Kasumi-1 (cell line): ENCODE measurements at regions not wholly inside any gene's neighbourhood (a gene's known extent, or its start where the extent isn't known, plus 50 kb on each side); places are given as distances from the start of the nearest gene placed in this dataset.

Experiments
- DNase-seq, 2 experiments: peaks; one replicate each; lab custom pipeline; 2025; lab: John Stamatoyannopoulos, UW

DNA sequence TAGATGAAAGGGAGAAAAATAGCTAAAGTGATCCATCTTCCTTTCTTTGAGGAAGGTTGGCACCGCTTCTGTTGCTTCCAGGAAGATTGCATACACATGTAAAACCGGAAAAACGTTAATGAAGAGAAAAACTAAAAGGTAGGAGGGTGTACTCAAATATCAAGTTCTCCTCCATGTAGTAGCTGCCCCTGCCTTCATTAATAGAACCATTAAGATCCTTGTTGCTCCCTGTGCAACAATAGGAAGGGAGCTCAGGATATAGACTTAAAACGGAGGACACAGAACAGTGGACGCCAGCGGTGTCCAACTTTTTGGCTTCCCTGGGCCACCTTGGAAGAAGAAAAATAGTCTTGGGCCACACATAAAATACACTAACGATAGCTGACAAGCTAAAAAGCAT is 118.9 kb downstream of the TMEM174 start:
- DNase-seq: no peak

DNA sequence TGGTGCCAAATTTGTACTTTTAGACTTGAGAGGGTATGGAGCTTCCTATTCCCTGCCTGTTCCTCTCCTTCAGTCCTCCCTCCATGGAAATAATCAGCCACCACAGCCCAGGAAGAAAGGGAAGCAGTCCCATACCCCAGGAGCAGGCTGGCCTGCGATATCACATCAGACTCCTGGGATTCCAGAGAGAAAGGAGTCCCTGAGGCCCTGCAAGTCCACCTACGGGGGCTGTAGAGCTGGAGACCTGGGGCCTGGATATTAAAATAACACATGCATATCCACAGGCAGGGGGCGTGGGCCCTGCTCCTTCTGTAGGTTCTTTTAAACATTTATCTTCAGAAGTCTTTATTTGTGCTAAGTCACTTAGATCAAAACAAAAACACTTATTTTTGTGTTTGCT is 117.2 kb downstream of the TMEM174 start:
- DNase-seq: no peak

DNA sequence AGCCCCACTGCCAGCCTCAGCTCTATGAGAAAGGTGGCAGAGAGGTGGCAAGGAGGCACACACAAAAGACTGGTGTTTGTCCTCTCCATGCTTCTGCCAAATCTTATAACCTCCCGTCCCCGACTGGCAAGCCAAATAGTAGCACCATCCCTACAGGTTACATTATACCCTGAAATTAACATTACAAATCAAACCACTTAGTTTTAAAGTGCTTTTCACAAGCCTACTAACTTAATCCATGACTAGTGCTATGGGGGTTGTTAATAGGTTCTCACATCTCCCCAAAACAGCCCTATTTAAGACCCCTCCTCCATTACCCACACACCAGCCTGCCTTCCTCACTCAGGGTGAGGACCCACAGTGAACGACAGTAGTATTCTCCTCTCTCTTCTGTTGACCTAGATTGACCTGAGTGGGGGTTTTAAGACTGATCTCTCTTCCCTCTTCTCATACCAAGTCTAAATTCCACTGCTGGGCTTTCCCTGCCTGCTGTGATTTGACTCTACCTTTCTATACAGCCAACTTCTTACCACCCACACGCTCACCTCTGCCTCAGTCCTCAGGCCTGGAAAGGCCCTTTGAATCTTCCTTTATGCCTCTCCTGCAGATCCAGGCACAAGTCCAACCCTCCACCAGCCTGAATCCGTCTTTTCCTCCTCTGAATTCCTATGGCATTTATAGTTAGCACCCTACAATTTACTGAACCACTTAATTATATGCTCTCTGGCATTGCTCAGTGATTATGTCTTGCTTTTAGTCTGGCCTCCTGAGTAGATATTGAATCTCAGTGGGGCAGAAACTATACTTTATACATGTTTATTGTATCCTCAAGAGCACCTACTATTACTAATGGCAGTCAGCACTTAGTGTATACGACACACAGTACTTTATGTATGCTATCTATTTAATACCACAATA is 116.1 kb downstream of the TMEM174 start:
- no peak for DNase-seq

DNA sequence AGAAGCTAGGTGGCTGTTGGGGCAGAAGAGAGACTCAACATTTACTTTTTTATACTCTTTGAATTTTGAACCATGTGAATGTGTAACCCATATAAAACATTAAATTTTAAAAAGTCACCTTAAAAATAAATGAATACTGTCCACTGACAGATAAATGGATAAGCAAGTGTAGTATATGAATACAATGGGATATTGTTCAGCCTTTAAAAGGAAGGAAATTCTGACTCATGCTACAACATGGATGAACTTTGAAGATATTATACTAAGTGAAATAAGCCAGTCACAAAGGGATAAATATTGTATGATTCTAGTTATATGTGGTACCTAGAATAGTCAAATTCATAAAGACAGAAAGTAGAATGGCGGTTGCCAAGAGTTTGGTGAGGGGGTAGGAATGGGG is 113.9 kb downstream of the TMEM174 start:
- no peak for DNase-seq

DNA sequence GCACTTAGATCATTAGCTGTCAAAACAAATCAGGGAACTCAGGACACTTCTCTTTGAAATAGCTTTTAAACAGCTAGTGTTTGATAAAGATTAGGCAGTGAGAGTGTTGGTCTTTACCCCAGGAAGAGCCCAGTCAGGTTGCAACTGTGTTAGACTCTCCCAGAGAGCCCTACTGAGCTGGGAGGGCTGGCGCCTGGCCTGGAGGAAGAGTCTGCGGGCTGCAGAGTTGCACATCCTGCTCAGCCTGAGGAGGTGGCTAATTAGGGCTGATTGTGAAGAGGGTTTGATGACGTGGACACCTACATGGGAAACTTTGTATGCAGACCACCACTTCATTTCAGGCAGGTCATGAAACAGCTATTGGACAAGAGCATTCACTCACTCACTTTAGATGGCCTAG is 112.0 kb downstream of the TMEM174 start:
- no peak for DNase-seq

DNA sequence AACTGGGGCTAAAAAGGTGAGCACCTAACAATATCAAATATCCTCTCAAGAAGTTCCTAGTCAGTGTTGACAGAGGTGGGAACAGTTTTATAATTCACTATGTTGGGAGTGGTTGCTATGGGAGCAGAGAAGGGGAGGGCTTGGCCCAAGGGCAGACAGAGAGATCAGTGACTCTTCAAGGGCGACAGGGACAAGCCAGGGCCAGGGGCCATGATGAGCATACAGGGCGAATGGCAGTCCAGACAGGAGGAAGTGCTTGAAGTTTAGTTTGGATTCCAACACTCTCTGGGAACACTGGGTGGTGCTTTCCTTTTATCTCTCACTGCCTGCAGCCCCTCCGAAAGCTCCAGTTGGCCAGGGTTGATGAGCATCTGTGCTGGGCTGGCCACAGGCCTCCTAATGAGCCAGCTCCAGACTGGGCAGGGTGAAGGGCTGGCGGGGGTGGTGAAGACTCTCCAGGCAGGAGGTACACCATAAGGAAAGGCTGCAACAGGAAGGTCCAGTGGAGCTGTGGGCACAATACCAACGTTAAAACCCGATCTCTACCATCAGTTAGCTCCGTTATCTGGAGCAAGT is 111.3 kb downstream of the TMEM174 start:
- DNase-seq: no peak

DNA sequence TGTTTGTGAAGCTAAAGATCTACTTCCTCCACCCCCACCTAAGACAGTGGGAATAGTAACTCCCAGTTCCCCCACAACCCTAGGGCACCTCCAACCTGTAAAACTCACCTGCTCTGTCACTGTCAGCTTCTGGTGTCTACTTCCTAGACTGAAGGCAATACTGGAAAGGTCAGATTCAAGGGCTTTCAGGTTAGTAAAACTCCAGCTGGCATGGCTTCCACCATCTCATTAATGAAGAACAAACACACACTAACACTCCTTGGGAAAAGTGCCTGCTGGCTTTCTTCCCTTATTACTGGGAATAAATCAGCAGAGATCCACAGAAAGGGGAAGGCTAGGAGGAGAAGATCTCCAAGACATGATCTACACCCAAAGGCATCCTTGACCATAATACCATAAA is 109.9 kb downstream of the TMEM174 start:
- DNase-seq: no peak

DNA sequence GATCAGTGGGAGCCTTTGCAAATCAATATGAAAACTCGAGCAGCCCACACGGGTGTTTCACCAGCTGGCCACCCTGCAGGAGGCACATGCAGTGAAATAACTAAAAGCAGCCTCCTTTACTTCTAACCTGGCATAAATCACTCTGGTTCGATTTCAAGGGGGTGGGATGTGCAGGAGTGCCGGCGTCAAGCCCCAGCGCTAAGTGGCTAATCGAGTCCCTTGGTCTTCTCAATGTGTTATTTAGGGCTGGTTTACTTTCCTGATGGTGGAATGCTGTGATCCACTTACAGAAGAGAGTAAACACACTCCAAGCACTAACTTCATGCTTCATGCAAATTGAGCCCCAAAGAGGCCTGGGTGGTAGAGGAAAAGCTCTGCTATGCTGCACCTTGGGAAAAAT is 109.4 kb downstream of the TMEM174 start:
- no peak for DNase-seq

DNA sequence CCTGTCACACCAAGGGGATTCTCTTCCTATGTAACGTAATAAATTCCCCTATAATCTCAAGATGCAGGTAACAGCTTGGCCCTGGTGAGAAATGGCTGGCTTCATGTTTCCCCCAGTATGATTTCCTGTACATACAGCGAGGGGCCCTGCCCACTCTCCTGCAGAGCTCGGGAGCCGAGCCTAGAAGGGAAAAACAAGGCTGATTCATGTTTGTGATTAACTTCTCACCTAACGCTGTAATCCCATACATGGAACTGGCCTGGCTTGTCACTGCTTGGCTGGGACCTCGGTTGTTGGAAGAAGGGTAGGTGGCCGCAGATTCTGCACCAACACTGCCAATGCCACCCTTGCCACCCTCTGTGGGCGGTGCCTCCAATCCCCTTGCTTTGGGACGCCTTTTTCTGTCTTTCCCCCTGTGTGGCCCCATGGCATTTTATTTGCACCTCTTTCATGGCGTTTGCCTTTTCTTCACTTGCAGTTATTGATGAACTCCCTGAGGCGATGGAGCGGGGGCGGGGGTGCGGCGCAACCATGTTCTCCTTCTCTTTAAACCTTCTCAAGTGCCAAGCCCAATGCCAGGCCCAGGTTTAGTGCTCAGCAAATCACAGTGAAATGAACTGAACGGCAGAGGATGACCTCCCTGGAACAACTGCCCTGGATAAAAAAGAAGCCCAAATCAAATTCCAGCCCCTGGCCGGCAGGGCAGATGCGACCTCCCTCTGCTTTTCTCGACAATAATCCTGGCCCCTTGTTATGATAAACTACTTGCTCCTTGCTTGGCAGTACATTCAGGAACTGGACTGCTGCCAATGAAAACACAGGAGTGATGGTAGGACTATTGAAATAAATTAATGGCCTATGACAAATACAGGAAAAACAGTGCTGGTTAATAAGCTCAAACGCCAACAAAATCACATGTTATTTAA is 108.1 kb downstream of the TMEM174 start:
- DNase-seq: no peak

DNA sequence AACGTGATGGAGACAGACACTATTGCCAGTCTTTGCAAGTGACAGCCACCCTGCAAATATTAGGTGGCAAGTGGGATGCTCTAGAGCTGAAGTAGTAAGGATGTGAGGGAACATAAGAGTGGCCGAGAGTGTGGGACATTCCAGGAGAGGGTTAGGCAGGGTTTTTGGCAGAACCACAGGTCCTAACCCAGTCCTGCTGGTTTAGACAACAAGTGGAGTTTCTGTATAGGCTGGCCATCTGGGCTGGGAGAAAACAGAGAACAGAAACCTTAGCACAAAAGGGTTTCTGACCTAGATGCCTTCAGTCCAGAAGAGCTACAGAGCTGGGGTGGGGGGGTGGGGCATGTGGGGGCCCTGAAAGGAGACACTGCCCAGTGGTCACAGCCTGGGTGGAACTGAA is 107.4 kb downstream of the TMEM174 start:
- DNase-seq: no peak

DNA sequence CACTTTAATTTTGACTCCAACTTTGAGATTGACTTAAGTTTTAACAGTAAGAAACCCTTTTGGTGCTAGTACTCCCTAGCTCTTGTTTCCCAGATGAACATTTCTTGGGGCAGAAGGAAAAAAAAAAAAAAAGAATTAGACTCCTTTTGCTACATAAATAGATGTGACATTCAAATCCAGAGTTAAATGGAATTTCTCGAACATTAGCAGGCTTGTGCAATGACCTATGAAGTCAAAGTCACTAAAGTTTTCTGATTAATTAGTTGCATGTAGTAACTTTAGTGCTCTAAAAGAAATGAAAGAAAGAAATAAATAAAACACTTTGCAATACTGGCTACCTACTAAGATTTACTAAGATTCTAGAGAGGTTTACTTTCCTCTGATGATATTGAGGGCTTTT is 106.8 kb downstream of the TMEM174 start:
- DNase-seq: no peak

DNA sequence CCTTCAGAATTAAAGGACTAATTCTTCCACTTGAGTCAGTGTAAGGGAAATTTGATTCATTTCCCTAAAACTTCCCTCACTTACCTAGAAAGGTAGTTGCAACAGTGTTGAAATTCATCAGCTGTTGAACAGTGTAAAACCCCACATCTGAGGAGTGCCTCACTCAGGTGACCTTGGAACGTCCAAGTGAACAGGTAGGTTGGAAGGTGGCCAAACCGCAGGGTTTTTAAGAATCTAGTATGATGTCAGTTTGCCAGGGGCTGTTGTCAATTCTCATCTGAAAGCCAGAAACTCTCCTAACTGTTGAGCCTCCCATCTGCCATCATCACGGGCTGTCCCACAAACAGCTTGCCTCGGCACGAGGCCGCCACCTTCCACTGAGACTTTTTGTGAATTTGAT is 105.7 kb downstream of the TMEM174 start:
- no peak for DNase-seq

DNA sequence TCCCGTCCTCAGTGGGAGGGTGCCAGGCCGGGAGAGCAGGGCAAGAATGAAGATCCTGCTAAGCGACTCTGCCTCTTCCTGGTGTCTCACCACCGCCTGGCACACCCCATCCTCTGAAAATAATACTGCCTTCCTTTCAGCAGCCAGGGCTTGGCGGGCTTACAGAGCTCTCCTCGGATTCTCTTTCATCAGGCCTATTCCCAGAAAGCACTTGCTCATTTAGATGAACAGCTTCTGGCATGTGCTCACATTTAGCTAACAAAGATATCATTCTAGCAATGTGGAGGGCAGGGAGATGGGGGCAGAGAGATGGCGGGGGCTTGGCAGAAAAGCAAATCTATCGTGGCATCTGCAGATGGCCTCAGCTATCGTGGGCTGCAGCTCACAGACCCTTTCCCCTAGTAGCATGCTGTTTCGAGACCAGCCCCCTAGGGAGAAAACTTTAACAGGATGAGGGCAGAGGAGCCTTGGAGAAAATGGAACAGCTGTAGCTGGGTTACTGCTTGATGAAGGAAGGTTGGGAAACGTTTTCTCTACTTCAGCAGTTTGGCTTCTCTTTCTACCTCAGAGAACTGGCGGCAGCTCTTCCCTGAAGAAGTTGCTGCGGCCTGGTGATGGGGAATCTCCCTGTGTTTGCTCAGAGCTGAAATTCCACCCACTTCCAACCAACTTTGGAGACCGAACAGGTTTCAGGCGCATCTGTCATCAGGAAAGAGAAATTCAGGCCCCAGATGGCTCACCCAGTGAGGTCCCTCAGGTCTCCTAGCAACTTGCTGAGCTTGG is 102.1 kb downstream of the TMEM174 start:
- no peak for DNase-seq

DNA sequence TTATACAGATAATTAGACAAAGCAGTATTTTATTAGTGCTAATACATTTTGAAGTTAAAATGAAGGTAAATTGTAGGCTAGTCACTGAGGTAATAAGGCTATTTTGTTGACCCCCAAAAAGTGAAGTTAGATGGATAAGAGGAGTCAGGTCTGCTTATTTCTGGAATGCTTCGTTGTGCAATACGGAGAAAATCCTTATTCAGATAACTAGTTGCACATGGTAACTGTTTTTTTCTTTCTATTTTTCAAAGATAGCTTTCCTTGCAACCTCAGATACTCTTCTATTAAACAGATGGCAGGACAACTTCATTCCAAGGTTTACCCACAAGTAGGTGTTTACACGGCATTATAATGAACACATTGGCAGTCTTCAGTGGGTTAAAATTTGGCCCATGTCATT is 101.1 kb downstream of the TMEM174 start:
- DNase-seq: no peak

DNA sequence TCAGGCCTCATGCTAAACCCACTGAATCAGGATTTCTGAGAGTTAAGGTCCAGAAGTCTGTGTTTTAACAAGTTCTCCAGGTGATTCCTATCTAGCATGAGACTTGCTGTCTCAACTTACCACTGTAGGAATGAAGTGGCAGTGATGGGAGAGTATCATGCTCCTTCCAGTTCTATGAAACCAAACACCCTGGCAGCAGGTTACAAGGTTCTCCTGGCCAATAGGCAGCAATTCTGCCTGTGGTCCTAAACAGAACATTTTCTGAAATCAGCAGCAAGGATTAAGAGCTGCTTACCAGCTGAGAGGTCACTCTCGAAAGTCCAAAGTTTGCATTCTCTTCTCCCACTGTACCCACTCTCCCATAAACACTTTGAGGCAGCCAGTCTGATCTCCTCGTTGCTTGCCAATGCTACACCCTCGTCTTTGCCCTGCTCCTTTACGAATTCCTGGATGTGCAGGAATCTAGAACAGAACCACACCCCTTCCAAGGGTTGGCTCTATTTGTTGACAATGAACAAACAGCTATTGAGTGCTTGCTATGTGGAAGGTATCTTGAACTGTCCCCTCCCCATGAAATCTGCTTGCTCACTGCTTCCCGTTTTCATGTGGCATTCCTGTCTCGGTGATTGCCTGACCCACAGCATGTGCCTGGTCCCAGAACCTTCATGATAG is 100.5 kb downstream of the TMEM174 start:
- DNase-seq: no peak

DNA sequence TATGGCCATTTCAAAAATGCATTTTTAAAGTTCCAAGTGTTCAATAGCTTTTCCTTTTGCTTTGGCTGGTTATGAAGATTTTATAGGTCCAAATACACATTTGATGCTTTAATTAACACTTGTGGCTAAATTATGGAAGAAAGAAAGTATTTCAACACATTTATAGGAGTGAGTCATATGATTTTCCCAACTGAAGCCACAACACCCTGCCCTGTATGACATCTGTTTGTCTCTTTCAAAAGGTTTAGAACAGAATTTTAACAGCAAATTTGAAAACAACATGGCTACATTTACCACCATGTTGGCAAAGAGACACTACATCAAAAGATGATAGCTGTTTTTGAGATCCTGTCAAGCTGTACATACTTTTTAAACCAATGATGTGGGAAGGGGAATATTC is 99.4 kb downstream of the TMEM174 start:
- no peak for DNase-seq

DNA sequence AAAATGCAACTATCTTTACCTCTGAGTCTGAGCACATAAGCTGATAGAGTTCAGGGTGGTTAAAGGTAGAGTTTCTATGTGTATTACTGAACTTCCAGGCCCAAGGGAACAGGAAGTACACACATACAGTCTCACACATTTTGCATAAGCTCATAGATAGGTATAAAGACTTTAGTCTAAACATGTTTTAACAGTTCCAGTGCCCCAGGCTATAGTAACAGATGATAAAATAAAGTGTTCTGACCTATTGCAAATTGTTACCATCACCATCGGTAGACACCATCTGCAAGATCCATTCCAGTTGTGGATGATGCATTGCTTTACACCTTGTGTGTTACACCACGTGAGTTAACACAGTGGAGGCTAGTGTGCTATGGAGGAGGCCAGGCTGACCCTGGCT is 95.8 kb downstream of the TMEM174 start:
- DNase-seq: no peak

DNA sequence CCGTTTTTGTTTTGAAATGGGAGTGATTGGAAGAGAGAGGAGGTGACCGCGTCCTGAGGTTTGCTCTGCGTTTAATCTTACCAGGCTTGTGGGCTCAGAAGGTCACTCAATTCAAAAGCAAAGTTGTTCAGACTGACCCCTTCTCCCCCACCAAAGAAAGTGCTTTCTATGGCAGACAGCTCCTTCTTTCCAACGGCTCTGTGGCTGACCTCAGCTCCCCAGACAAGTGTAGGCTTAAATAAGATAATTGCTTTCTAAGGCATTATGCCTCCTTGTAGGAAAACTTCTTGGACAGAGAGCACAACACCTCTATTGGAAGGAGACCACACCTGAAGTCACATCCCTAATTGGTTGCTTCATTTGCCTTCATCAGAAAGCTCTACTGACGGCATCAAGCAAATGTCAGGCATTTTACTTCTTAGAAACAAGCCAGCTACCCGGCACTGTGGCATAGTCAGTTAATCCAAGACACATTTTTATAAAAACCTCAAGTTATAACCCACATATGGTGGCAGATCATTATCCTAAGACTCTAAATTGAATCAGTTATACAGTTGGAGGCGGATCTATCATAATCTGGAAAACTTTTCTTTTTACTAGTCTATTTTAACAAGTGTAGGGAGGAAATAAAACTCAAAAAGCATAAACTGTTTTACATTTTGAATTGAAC is 94.9 kb downstream of the TMEM174 start:
- DNase-seq: no peak

DNA sequence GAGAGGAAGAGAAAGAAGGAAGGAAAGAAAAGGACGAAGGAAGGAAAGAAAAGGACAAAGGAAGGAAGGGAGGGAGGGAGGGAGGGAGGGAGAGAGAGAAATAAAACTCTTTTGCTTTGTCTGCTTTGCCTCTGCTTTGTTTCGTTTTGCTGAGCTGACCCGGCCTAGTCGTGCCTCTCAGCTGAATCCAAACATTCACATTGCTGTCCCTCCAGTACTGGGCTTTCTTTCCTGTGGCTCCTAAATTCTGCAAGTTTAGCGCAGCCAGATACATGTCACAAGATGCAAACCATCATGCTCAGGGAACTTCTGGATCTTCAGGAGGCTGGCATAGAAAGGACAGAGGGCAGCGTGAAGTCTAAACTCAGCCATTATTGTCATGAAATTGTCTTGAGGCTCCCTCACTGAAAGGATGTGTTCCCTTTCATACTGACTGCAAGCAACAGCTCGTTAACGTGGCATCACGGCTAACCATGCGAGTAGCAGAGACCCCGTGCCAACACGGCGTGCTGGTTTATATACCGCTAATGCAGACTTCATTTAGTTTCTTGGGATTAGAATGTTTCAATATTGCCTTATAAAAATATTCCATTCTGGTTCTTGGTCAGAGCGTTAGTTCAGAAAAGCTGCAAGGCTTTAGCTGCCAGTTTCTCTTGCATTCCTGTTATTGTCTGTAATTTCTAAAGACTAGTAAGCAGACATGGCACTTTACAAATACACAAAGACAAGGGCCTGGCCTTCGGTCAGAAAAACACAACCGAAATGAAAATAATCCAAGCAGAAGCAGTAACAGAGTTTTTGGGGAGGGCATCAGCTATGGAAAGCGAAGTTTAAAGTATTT is 94.2 kb downstream of the TMEM174 start:
- no peak for DNase-seq
